ENCODE measurements at regions not wholly inside any gene's neighbourhood (a gene's known extent, or its start where the extent isn't known, plus 50 kb on each side); places are given as distances from the start of the nearest gene placed in this dataset.

DNA sequence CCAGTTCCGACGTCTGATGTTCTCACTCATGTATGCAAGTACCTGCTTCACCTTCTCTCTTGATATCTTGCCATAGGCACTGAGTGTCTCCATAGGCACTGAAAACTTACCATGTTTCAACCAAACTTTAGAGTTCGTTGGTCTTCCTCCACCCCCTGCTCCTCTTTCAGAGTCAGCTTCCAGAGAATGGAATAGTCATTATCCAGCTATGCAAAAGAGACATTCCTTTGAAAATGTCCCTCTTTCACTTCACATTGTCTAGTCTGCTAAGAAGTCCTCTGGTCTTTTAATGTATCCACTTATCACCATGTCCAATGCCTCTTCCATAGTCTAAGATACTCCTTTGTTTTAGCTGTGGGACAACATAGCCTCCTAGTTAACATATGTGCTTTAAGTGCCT, 566.0 kb upstream of the TENM3 start:
- H3K18ac ChIP-seq (ENCODE audit: low read length): no peak overlapping the region
- no peak for DNase-seq (ENCODE audit: low spot score)
- H3K27me3 ChIP-seq (ENCODE audit: control insufficient read depth in 3 of 3, insufficient read depth in 3 of 3, low read depth in 1 of 3, low read length in 3 of 3): no peaks in the 10 kb centered on the region
- H3K14ac ChIP-seq (ENCODE audit: low read length): no peak overlapping the region
- no peak overlapping the region for H3K27ac ChIP-seq (replicated peaks; ENCODE audit: low read length)
- no peak overlapping the region for H3K9ac ChIP-seq (ENCODE audit: low read depth, low read length, poor library complexity)
- no peaks in the 10 kb centered on the region for H3K79me1 ChIP-seq (ENCODE audit: low read depth, low read length)
- no peak overlapping the region for H2BK12ac ChIP-seq (ENCODE audit: low read length)
- H3K4me2 ChIP-seq (ENCODE audit: insufficient read depth, low read length, poor library complexity, severe bottlenecking): no peak overlapping the region
- H2AK5ac ChIP-seq (ENCODE audit: low read depth, low read length): no peak overlapping the region
- no peak overlapping the region for H3K23ac ChIP-seq (ENCODE audit: low read depth, low read length, poor library complexity)
- no CpG with 5 or more reads among the region's 3 CpGs for WGBS, 2 donors (ENCODE audit: extremely low coverage in 2 of 2, insufficient read length in 2 of 2, insufficient replicate concordance in 1 of 2)
- H2BK5ac ChIP-seq (ENCODE audit: low read length): no peak overlapping the region
- no peak overlapping the region for H2BK15ac ChIP-seq (ENCODE audit: low read length)
- no peak overlapping the region for H2AFZ ChIP-seq (ENCODE audit: low read length)
- H4K91ac ChIP-seq (ENCODE audit: low read depth, low read length, poor library complexity): no peak overlapping the region
- H3K36me3 ChIP-seq (replicated peaks in 1 of 2; ENCODE audit: control insufficient read depth in 2 of 2, insufficient read depth in 2 of 2, low read length in 2 of 2): no peaks in the 10 kb centered on the region
- H3K4ac ChIP-seq (ENCODE audit: low read length): no peak overlapping the region
- H2BK120ac ChIP-seq (ENCODE audit: low read depth, low read length): no peak overlapping the region
- no peaks in the 10 kb centered on the region for H3K9me3 ChIP-seq (replicated peaks in 1 of 2; ENCODE audit: control insufficient read depth in 2 of 2, insufficient read depth in 1 of 2, low read depth in 1 of 2, low read length in 2 of 2)
- no peak overlapping the region for H3K4me3 ChIP-seq (ENCODE audit: low read length in 2 of 2)
- H3K4me1 ChIP-seq (ENCODE audit: control insufficient read depth in 2 of 2, insufficient read depth in 1 of 2, low read depth in 1 of 2, low read length in 2 of 2): no peaks in the 10 kb centered on the region
- no peak overlapping the region for H4K8ac ChIP-seq (ENCODE audit: low read depth, low read length)

DNA sequence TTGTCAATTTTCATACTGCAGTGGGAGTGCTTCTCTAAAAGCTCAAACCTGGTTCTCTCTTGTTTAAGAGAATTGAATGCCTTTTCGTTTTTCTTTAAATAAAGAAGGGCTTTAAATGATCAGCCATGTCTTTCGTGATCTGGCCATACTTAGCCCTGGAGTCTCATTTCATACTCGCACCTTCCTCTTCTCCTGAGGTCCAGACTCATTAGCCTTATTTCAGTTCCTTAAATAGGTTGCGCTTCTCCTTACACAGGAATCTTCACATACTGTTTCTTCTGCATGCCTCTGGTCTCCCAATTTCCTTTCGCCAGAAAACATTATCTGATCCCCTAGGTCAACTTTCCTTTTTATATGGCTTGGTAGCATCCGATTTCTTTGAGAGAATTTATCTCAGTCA, 565.6 kb upstream of the TENM3 start:
- Histone ChIP-seq H2BK12ac (ENCODE audit: low read length) (no peak overlapping the region), H3K4me2 (ENCODE audit: insufficient read depth, low read length, poor library complexity, severe bottlenecking) (no peak overlapping the region), H3K4me3 (ENCODE audit: low read length in 2 of 2) (no peak overlapping the region), H3K27me3 (ENCODE audit: control insufficient read depth in 3 of 3, insufficient read depth in 3 of 3, low read depth in 1 of 3, low read length in 3 of 3) (no peaks in the 10 kb centered on the region), H4K91ac (ENCODE audit: low read depth, low read length, poor library complexity) (no peak overlapping the region), H2AK5ac (ENCODE audit: low read depth, low read length) (no peak overlapping the region), H2AFZ (ENCODE audit: low read length) (no peak overlapping the region), H2BK120ac (ENCODE audit: low read depth, low read length) (no peak overlapping the region), H3K18ac (ENCODE audit: low read length) (no peak overlapping the region), H3K9me3 (replicated peaks in 1 of 2; ENCODE audit: control insufficient read depth in 2 of 2, insufficient read depth in 1 of 2, low read depth in 1 of 2, low read length in 2 of 2) (no peaks in the 10 kb centered on the region), H2BK15ac (ENCODE audit: low read length) (no peak overlapping the region), H3K4ac (ENCODE audit: low read length) (no peak overlapping the region), H3K9ac (ENCODE audit: low read depth, low read length, poor library complexity) (no peak overlapping the region), H3K79me1 (ENCODE audit: low read depth, low read length) (no peaks in the 10 kb centered on the region), H3K36me3 (replicated peaks in 1 of 2; ENCODE audit: control insufficient read depth in 2 of 2, insufficient read depth in 2 of 2, low read length in 2 of 2) (no peaks in the 10 kb centered on the region), H3K27ac (replicated peaks; ENCODE audit: low read length) (no peak overlapping the region), H2BK5ac (ENCODE audit: low read length) (no peak overlapping the region), H3K14ac (ENCODE audit: low read length) (no peak overlapping the region), H3K4me1 (ENCODE audit: control insufficient read depth in 2 of 2, insufficient read depth in 1 of 2, low read depth in 1 of 2, low read length in 2 of 2) (no peaks in the 10 kb centered on the region), H4K8ac (ENCODE audit: low read depth, low read length) (no peak overlapping the region), H3K23ac (ENCODE audit: low read depth, low read length, poor library complexity) (no peak overlapping the region)
- no CpG with 5 or more reads among the region's 6 CpGs for WGBS, 2 donors (ENCODE audit: extremely low coverage in 2 of 2, insufficient read length in 2 of 2, insufficient replicate concordance in 1 of 2)
- no peak for DNase-seq (ENCODE audit: low spot score)

DNA sequence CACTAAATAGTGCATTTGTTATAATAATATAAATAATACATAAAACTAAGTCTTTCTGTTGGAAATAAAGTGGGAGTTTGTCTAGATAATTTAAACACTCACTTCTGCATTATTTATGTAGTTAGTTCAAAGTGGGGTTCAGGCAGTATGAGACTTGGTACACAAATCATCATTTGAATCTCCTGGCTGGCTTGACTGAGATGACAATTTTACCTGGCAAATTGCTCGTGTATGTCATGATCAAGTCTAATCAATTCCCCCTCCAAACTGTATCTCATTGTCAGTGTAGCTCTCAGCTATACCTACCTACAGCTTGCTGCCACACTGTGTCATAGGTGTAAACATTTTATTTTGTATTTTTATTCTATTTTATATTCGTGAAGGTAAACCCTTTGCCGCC, 563.4 kb upstream of the TENM3 start:
- H3K23ac ChIP-seq (ENCODE audit: low read depth, low read length, poor library complexity): no peak overlapping the region
- WGBS, 2 donors (ENCODE audit: extremely low coverage in 2 of 2, insufficient read length in 2 of 2, insufficient replicate concordance in 1 of 2): no CpG with 5 or more reads among the region's 3 CpGs
- H2AFZ ChIP-seq (ENCODE audit: low read length): no peak overlapping the region
- H2AK5ac ChIP-seq (ENCODE audit: low read depth, low read length): no peak overlapping the region
- H3K9me3 ChIP-seq (replicated peaks in 1 of 2; ENCODE audit: control insufficient read depth in 2 of 2, insufficient read depth in 1 of 2, low read depth in 1 of 2, low read length in 2 of 2): no peaks in the 10 kb centered on the region
- H4K91ac ChIP-seq (ENCODE audit: low read depth, low read length, poor library complexity): no peak overlapping the region
- no peak overlapping the region for H2BK120ac ChIP-seq (ENCODE audit: low read depth, low read length)
- no peak overlapping the region for H2BK12ac ChIP-seq (ENCODE audit: low read length)
- H3K18ac ChIP-seq (ENCODE audit: low read length): no peak overlapping the region
- H3K4me3 ChIP-seq (ENCODE audit: low read length in 2 of 2): no peak overlapping the region
- no peak overlapping the region for H3K27ac ChIP-seq (replicated peaks; ENCODE audit: low read length)
- no peaks in the 10 kb centered on the region for H3K27me3 ChIP-seq (ENCODE audit: control insufficient read depth in 3 of 3, insufficient read depth in 3 of 3, low read depth in 1 of 3, low read length in 3 of 3)
- H3K4me2 ChIP-seq (ENCODE audit: insufficient read depth, low read length, poor library complexity, severe bottlenecking): no peak overlapping the region
- H3K4me1 ChIP-seq (ENCODE audit: control insufficient read depth in 2 of 2, insufficient read depth in 1 of 2, low read depth in 1 of 2, low read length in 2 of 2): no peaks in the 10 kb centered on the region
- no peak overlapping the region for H3K14ac ChIP-seq (ENCODE audit: low read length)
- no peak overlapping the region for H2BK5ac ChIP-seq (ENCODE audit: low read length)
- H3K4ac ChIP-seq (ENCODE audit: low read length): no peak overlapping the region
- H3K36me3 ChIP-seq (replicated peaks in 1 of 2; ENCODE audit: control insufficient read depth in 2 of 2, insufficient read depth in 2 of 2, low read length in 2 of 2): no peaks in the 10 kb centered on the region
- H3K9ac ChIP-seq (ENCODE audit: low read depth, low read length, poor library complexity): no peak overlapping the region
- H3K79me1 ChIP-seq (ENCODE audit: low read depth, low read length): no peaks in the 10 kb centered on the region
- H4K8ac ChIP-seq (ENCODE audit: low read depth, low read length): no peak overlapping the region
- no peak for DNase-seq (ENCODE audit: low spot score)
- no peak overlapping the region for H2BK15ac ChIP-seq (ENCODE audit: low read length)

DNA sequence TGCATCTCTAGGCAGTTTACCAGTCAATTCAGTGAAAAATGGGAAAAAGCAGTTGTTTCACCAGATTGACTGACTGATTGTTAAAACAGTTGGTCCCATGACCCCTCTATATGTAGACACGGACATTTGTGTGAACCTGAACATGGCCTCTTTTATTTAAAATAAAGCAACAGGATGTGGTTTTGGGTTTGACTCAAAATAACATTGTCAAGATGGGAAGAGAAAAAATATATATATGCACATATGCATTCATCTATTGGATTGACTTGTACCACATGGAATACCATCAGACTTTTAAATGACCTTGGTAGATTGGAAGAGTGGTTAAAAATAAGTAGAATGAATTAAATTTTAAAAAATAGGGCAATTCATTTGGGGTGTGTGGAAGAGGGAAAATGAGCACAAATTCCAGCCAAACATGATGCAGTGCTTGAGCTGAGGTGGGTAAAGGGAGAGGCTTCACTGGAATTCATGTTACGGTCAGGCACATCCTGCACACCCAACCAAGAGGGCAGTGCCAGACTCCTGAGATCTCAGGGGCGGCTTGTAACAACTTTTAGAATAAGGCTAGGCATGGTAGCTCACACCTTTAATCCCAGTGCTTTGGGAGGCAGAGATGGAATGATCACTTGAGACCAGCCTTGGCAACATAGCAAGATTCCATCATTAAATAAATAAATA, 560.7 kb upstream of the TENM3 start:
- Histone ChIP-seq H2BK15ac (ENCODE audit: low read length) (no peak overlapping the region), H3K4ac (ENCODE audit: low read length) (no peak overlapping the region), H3K18ac (ENCODE audit: low read length) (peak overlapping the region; percentile 16), H2BK120ac (ENCODE audit: low read depth, low read length) (no peak overlapping the region), H4K91ac (ENCODE audit: low read depth, low read length, poor library complexity) (no peak overlapping the region), H3K14ac (ENCODE audit: low read length) (no peak overlapping the region), H3K4me3 (ENCODE audit: low read length in 2 of 2) (no peak overlapping the region), H3K9me3 (replicated peaks in 1 of 2; ENCODE audit: control insufficient read depth in 2 of 2, insufficient read depth in 1 of 2, low read depth in 1 of 2, low read length in 2 of 2) (no peaks in the 10 kb centered on the region), H2BK12ac (ENCODE audit: low read length) (no peak overlapping the region), H2AK5ac (ENCODE audit: low read depth, low read length) (no peak overlapping the region), H2AFZ (ENCODE audit: low read length) (no peak overlapping the region), H3K79me1 (ENCODE audit: low read depth, low read length) (no peaks in the 10 kb centered on the region), H3K27me3 (ENCODE audit: control insufficient read depth in 3 of 3, insufficient read depth in 3 of 3, low read depth in 1 of 3, low read length in 3 of 3) (no peaks in the 10 kb centered on the region), H4K8ac (ENCODE audit: low read depth, low read length) (no peak overlapping the region), H2BK5ac (ENCODE audit: low read length) (no peak overlapping the region), H3K23ac (ENCODE audit: low read depth, low read length, poor library complexity) (no peak overlapping the region), H3K9ac (ENCODE audit: low read depth, low read length, poor library complexity) (no peak overlapping the region), H3K4me1 (ENCODE audit: control insufficient read depth in 2 of 2, insufficient read depth in 1 of 2, low read depth in 1 of 2, low read length in 2 of 2) (peaks cover 0 to 16% of the 10 kb centered on the region in 2 donors), H3K4me2 (ENCODE audit: insufficient read depth, low read length, poor library complexity, severe bottlenecking) (no peak overlapping the region), H3K27ac (replicated peaks; ENCODE audit: low read length) (no peak overlapping the region), H3K36me3 (replicated peaks in 1 of 2; ENCODE audit: control insufficient read depth in 2 of 2, insufficient read depth in 2 of 2, low read length in 2 of 2) (no peaks in the 10 kb centered on the region)
- DNase-seq (ENCODE audit: low spot score): no peak
- WGBS, 2 donors (ENCODE audit: extremely low coverage in 2 of 2, insufficient read length in 2 of 2, insufficient replicate concordance in 1 of 2): no CpG with 5 or more reads among the region's 3 CpGs

Measured in neuronal stem cell (in vitro differentiated cells).